ENCODE measurements at regions not wholly inside any gene's neighbourhood (a gene's known extent, or its start where the extent isn't known, plus 50 kb on each side); places are given as distances from the start of the nearest gene placed in this dataset.

- no peak for DNase-seq (ENCODE audit: low read depth)
- no peak for TF ChIP-seq CTCF (IDR thresholded peaks at IDR 0.05; ENCODE audit: insufficient read depth, low read depth, low read length, missing control alignments)
- H3K4me3 ChIP-seq (ENCODE audit: low read length) = no peak overlapping the region
Observed at GRCh38 chr1:29679828-29680558, 443.7 kb downstream of the PTPRU start.

- DNase-seq (ENCODE audit: low read depth) = no peak
- no peak overlapping the region for H3K4me3 ChIP-seq (ENCODE audit: low read length)
- TF ChIP-seq CTCF (IDR thresholded peaks at IDR 0.05; ENCODE audit: insufficient read depth, low read depth, low read length, missing control alignments) = no peak
Observed at GRCh38 chr1:29679316-29679715, 443.0 kb downstream of the PTPRU start.

GRCh38 chr1:29677028-29678024, 441.0 kb downstream of the PTPRU start:
- no peak for DNase-seq (ENCODE audit: low read depth)
- no peak for TF ChIP-seq CTCF (IDR thresholded peaks at IDR 0.05; ENCODE audit: insufficient read depth, low read depth, low read length, missing control alignments)
- no peak overlapping the region for H3K4me3 ChIP-seq (ENCODE audit: low read length)

GRCh38 chr1:29676496-29676895, 440.2 kb downstream of the PTPRU start:
- no peak overlapping the region for H3K4me3 ChIP-seq (ENCODE audit: low read length)
- no peak for TF ChIP-seq CTCF (IDR thresholded peaks at IDR 0.05; ENCODE audit: insufficient read depth, low read depth, low read length, missing control alignments)
- no peak for DNase-seq (ENCODE audit: low read depth)

- TF ChIP-seq CTCF (IDR thresholded peaks at IDR 0.05; ENCODE audit: insufficient read depth, low read depth, low read length, missing control alignments) = no peak
- DNase-seq (ENCODE audit: low read depth) = no peak
- no peak overlapping the region for H3K4me3 ChIP-seq (ENCODE audit: low read length)
Observed at GRCh38 chr1:29675481-29676263, 439.4 kb downstream of the PTPRU start.

GRCh38 chr1:29674627-29675326, 438.5 kb downstream of the PTPRU start:
- no peak for DNase-seq (ENCODE audit: low read depth)
- H3K4me3 ChIP-seq (ENCODE audit: low read length) = no peak overlapping the region
- TF ChIP-seq CTCF (IDR thresholded peaks at IDR 0.05; ENCODE audit: insufficient read depth, low read depth, low read length, missing control alignments) = no peak

All from epithelial cell of esophagus (primary cell).